Muscle of back (tissue), 3 donors: ENCODE measurements at regions not wholly inside any gene's neighbourhood (a gene's known extent, or its start where the extent isn't known, plus 50 kb on each side); places are given as distances from the start of the nearest gene placed in this dataset.

Source experiments
- DNase-seq, 3 donors: peaks; one replicate each; pipeline versions ENCODE4 v3.0.0 to v3.0.0-alpha.2; 2013

GRCh38 chr2:129887688-129888266 lies 91.7 kb upstream of the RAB6C start:
- DNase-seq, result no peak

- DNase-seq, result no peak
These were observed 91.0 kb upstream of the RAB6C start for GRCh38 chr2:129888461-129888860.

- DNase-seq, result peak in 2 of 3 donors; percentile 22 to 26
These were observed 90.6 kb upstream of the RAB6C start for GRCh38 chr2:129888896-129889295.

- DNase-seq, result no peak
These were observed 87.8 kb upstream of the RAB6C start for GRCh38 chr2:129891341-129892320.

- DNase-seq, result no peak
These were observed 87.1 kb upstream of the RAB6C start for GRCh38 chr2:129892360-129892759.

GRCh38 chr2:129892773-129893172 lies 86.7 kb upstream of the RAB6C start:
- DNase-seq, result no peak

- DNase-seq, result no peak
These were observed 86.2 kb upstream of the RAB6C start for GRCh38 chr2:129893244-129893643.

GRCh38 chr2:129894616-129895015 lies 84.8 kb upstream of the RAB6C start:
- DNase-seq, result no peak

GRCh38 chr2:129895061-129895460 lies 84.4 kb upstream of the RAB6C start:
- no peak for DNase-seq

- DNase-seq, result no peak
These were observed 83.9 kb upstream of the RAB6C start for GRCh38 chr2:129895526-129896082.

- DNase-seq, result no peak
These were observed 83.0 kb upstream of the RAB6C start for GRCh38 chr2:129896226-129897100.

- no peak for DNase-seq
These were observed 77.6 kb upstream of the RAB6C start for GRCh38 chr2:129901754-129902415.

GRCh38 chr2:129902731-129903585 lies 76.5 kb upstream of the RAB6C start:
- no peak for DNase-seq

- DNase-seq, result no peak
These were observed 75.7 kb upstream of the RAB6C start for GRCh38 chr2:129903586-129904425.

- DNase-seq, result no peak
These were observed 74.7 kb upstream of the RAB6C start for GRCh38 chr2:129904532-129905446.

GRCh38 chr2:129905664-129906081 lies 73.8 kb upstream of the RAB6C start:
- DNase-seq, result no peak

GRCh38 chr2:129906139-129906860 lies 73.2 kb upstream of the RAB6C start:
- no peak for DNase-seq

GRCh38 chr2:129906861-129907235 lies 72.6 kb upstream of the RAB6C start:
- no peak for DNase-seq
